Kidney epithelial cell (primary cell): ENCODE measurements at regions not wholly inside any gene's neighbourhood (a gene's known extent, or its start where the extent isn't known, plus 50 kb on each side); places are given as distances from the start of the nearest gene placed in this dataset.

Source experiments
- DNase-seq: peaks from one replicate; pipeline ENCODE4 v3.0.0-alpha.2; 2010; ENCODE audit warnings: low read depth
- H3K27me3 ChIP-seq: 2 replicates; pipeline ENCODE4 v1.6.0; 2011; ENCODE audit warnings: low read length; ENCODE audit not compliant: control insufficient read depth, insufficient read depth
- H3K36me3 ChIP-seq: 2 replicates; pipeline ENCODE4 v1.5.1; 2011; ENCODE audit warnings: low read length; ENCODE audit not compliant: control insufficient read depth, insufficient read depth
- H3K4me3 ChIP-seq: 2 replicates; pipeline ENCODE4 v1.5.1; 2011; ENCODE audit warnings: low read depth, mild to moderate bottlenecking, control low read depth, low read length
- CTCF ChIP-seq: IDR thresholded peaks from 2 replicates; pipeline ENCODE4 v1.5.1; 2011; ENCODE audit warnings: mild to moderate bottlenecking, moderate library complexity, low read length, control low read depth, inconsistent platforms; ENCODE audit not compliant: insufficient read depth, poor library complexity, severe bottlenecking

- no peak for TF ChIP-seq CTCF
- Histone ChIP-seq H3K36me3 (no peaks in the 10 kb centered on the region), H3K27me3 (no peaks in the 10 kb centered on the region), H3K4me3 (no peak overlapping the region)
- DNase-seq = no peak
Observed at GRCh38 chr16:54712866-54713265, 217.8 kb upstream of the IRX5 start.

GRCh38 chr16:54707813-54708212, 222.9 kb upstream of the IRX5 start:
- DNase-seq = no peak
- Histone ChIP-seq H3K36me3 (no peaks in the 10 kb centered on the region), H3K4me3 (no peak overlapping the region), H3K27me3 (no peaks in the 10 kb centered on the region)
- TF ChIP-seq CTCF = no peak

DNA sequence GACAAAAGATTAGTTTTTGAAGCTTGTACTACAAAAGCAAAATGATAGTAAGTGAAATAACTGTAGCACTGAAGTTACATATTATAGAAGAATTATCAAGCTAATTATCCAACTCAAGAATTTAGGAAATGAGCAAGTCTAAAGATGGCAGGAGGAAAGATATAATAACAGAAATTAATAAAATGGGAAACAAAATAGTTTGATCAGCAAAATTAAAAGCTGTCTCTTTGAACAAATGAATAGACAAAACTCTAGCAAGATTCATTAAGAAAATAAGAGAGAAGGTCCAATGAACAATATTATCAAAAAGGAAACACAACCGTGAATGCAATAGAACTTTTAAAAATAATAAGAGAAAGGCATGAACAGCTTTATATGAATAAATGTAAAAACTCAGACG, 224.3 kb upstream of the IRX5 start:
- no peaks in the 10 kb centered on the region for H3K36me3 ChIP-seq
- DNase-seq = no peak
- H3K4me3 ChIP-seq = no peak overlapping the region
- TF ChIP-seq CTCF = no peak
- no peaks in the 10 kb centered on the region for H3K27me3 ChIP-seq

- Histone ChIP-seq H3K27me3 (no peaks in the 10 kb centered on the region), H3K4me3 (no peak overlapping the region), H3K36me3 (no peaks in the 10 kb centered on the region)
- no peak for DNase-seq
- TF ChIP-seq CTCF = no peak
Observed at GRCh38 chr16:54703339-54703738, 227.3 kb upstream of the IRX5 start.

DNA sequence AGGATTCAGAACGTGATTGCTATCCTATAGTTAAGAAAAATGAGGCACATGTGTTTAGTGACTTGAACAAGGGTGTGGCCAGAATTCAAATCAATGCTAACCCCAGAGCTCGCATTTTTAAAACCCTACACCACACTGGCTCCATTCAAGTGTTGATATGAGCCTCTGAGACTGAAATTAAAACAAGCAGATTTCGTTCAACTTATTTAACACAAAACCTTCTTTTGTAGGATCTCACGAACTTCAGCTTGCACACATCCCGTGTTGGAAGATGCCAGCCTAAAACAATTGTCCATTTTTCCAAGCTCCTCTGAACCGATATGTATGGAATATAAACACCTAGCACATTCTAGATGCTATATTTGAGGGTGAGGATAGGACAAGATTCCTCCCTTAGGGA, 231.0 kb upstream of the IRX5 start:
- no peak overlapping the region for H3K4me3 ChIP-seq
- H3K27me3 ChIP-seq = no peaks in the 10 kb centered on the region
- no peak for DNase-seq
- no peak for TF ChIP-seq CTCF
- H3K36me3 ChIP-seq = no peaks in the 10 kb centered on the region

GRCh38 chr16:54697677-54698076, 233.0 kb upstream of the IRX5 start:
- no peak for TF ChIP-seq CTCF
- H3K36me3 ChIP-seq = no peaks in the 10 kb centered on the region
- H3K27me3 ChIP-seq = no peaks in the 10 kb centered on the region
- no peak for DNase-seq
- no peak overlapping the region for H3K4me3 ChIP-seq
